Activated T-cell treated with anti-CD3 and anti-CD28 coated beads for 4 hours (primary cell): ENCODE measurements at regions not wholly inside any gene's neighbourhood (a gene's known extent, or its start where the extent isn't known, plus 50 kb on each side); places are given as distances from the start of the nearest gene placed in this dataset.
"Not testable (repeated sequence)": the region's sequence is repeated elsewhere in the genome, so short reads cannot be mapped to it uniquely, and the experiment has no call there.

Source experiments
- DNase-seq: peaks from one replicate; pipeline ENCODE4 v3.0.0-alpha.2; 2020

DNA sequence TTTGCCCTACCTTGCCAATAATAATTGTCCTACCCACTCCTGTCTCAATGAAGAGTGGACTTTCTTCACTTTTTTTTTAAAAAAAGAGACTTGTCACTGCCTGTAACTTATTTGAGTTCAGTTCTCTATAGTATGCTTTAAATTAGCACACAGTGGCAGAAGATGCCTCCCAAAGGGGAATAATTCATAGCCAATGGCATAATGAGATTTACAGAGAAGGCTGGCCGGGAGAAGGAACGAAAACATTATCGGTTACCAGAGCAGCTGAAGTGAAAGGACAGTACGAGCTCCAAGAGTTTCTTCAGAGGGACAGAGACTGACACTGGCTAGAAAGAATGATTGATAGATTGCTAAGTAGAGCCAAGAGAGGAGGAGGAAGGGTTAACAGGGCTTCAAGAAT lies 356.3 kb downstream of the EMP1 start:
- no peak for DNase-seq

DNA sequence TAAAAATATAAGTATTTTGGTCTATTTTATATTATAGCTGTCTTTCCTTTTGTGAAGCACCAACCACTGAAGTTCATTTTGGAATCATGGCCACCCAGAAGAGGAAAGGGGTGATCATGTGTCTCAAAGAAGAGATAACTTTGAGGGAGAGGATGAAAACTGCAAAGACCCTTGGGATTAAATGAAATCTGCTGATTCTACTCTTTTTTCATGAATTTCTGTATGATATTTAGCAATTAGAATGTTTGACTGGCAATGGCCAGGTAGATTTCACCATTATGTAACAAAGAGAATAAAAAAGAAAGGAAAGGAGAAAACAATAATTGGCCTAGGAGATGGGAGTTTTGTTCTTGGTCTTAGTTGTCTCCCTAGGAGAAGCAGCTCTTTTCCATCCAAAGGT lies 350.8 kb downstream of the EMP1 start:
- DNase-seq: no peak

DNA sequence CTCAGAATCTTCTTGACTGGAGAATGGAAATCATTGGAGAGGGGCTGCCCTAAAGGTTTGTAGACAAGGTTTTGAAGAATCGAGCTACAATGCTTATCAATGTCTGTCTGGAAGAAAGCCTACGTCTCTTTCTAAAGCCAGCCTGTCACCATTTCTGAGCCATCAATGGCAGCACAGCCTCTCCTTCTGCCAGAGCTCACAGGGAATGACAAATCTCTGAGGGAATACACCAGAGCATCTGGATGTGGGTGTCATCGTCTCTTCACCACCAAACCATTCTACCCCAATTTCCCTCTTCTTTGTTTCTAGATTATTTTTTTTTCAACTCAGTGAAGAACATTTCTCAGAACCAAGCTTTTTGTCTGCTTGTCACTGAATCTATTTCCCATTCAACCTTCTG lies 349.7 kb downstream of the EMP1 start:
- no peak for DNase-seq

DNA sequence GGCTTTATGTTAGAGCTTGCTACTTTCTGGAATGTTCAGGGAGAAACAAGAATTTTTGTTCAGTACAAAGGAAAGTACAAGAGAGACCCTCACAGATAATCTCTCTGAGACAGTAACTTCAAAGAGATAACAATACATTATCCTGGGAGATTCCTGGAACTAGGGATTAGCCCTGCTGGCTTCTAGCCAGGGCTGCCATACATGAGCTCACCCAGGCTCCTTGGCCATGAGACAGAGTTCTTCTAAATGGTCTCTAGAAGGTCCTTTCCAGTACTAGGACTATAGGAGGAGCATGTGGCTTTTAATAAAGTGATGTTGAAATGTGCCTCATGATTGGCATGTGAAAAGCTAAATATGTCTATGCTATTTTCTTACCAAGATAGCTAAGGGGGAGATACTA lies 342.5 kb downstream of the EMP1 start:
- DNase-seq: no peak

DNA sequence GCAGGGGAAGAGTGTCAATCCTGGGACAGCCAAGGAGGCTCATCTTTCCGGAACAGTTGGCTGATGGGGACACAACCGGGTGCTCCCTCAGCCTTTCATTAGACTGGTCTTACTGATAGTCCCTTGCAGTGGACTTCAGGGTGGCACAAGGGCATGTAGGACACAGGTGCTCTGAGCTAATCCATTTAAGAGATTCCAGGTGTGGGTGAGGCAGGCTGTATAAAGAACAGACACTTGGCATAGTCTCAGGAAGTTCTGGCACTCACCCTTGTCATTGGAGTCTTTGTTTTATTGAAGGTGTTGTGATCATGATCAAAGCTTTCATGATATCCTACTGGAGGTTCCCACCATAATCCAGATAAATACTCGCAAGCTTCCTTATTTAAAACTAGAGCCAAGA lies 341.6 kb downstream of the EMP1 start:
- no peak for DNase-seq

DNA sequence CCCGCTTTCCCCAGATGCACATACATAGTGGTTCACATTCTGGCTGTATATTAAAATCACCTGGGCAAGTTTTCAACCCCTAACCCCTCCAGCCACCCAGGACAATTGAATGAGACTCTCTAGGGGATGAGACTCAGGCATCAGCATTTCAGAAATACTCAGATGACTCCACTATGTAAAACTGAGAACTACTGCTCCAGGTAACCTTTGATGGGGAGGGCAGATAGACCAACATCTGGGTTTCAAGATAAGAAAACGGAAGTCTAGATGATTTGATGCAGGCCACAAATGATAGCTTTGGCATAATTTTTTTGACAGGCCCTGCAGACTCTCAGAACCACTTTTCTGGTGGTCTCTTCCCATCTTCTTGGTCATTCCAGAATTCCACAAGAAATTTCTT lies 341.1 kb downstream of the EMP1 start:
- DNase-seq: no peak

DNA sequence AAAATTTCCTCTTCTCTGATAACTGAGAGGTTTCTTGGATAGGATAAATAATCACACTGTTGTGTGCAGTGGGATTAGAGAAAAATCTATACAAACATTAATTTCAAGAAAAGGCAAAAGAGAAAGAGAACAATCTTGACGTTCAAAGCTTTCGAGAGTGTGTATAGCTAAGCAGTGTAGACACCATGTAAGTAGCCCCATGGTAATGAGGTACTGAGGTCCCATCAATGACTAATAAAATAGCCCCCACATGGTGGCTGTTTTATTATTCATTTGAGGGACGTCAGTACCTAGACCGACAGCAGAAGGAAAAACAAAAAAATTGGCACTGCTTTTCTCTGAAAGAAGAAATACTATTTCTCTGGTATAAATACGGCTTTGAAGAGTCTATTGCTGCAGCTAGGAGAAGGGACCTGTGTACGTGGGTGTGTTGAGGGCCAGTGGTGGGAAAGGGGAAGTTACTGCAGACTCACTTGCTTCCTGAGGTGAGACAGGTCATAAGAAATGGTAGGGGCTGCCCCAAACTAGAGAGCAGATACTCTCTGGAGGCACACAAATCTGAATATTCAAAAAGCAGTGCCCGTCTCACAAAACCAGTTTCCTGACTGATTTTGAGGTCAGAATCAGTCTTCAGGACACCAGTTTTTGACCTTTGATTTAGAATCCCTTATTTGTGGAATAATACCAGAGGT lies 339.8 kb downstream of the EMP1 start:
- DNase-seq: no peak

DNA sequence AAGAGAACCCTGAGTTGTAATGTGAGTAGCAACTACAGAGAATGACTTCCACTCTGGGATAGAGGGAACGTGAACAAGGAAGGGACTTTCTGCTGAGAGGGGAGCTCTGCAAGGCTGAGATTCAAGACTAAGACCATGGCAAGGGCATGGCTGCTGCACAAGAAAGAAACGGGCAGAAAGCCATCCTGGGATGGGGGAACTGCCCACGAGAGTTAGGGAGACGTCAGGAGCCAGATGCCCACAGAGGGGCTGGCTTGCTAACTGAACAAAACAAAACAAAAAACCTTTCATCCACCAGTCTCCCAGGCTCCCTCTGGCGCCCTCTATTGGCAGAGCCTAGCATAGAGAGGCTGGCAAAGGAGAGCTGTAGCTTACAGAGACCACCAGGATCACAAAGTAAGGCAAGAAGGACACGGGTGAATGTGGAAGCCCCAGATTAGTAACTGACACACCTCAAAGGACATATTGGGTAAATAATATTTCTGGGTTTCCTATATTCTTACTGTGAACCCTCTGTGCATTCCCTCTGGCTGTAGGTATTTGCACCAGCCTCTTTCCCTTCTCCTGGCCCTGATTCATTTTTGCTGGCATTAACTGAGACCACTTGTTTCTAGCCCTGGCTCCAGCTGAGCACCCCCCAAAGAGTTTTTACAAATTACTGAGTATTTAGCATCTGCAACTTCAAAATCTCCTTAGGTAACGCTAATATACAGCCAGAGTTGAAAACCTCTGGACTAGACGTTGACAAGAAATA lies 338.3 kb downstream of the EMP1 start:
- no peak for DNase-seq

DNA sequence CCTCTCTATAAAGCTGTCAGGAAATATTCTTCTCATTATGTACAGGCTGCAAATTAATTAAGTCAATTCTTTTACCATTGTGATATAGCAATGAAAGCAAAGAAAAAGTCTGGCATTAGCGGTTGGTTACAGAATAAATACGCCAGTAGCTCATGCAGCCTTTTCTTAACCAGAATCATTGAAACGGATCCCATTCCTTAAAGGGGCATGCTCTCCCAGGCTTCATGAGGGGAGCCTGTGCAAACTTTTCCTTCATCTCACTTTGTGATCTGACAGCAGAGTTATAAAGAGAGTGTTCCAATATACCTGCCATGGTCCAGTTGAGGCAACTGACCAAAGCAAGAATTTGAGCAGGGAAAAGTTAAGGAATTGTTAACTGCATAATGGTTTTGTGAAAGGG lies 337.7 kb downstream of the EMP1 start:
- no peak for DNase-seq

DNA sequence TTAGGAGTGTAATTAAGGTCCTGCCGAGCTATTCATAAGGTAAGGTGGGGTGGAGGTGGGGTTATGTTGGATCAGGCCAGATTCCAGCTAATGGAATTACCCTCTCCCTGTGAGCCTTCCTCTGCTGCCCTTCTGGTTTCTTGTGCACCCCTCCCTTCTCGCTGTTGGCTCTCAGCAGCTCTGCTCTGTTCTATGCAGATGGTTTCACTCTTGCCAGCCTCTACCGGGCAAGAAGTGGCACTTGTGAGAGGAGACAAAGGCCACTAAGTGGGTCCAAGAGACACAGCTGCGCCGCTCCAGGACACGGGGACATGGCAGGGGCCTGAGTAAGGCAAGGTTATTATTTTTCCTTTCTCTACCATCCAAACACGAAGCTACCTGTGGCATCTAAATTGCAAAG lies 334.4 kb downstream of the EMP1 start:
- DNase-seq: no peak

DNA sequence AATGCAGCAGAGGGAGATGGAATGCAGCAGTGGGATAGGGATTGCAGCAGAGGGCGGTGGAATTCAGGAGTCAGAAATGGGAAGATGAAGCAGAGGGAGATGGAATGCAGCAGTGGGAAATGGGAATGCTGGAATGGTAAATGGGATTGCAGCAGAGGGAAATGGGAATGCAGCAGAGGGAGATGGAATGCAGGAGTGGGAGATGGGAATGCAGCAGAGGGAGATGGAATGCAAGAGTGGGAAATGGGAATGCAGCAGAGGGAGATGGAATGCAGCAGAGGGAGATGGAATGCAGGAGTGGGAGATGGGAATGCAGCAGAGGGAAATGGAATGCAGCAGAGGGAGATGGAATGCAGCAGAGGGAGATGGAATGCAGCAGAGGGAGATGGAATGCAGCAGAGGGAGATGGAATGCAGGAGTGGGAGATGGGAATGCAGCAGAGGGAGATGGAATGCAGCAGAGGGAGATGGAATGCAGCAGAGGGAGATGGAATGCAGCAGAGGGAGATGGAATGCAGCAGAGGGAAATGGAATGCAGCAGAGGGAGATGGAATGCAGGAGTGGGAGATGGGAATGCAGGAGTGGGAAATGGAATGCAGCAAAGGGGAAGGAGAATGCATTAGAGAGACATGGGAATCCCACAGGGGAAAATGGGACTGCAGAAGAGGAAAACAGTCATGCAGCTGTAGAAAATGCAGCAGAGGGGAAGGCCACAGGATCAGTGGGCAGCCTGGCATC lies 329.8 kb downstream of the EMP1 start:
- not testable (repeated sequence) for DNase-seq

DNA sequence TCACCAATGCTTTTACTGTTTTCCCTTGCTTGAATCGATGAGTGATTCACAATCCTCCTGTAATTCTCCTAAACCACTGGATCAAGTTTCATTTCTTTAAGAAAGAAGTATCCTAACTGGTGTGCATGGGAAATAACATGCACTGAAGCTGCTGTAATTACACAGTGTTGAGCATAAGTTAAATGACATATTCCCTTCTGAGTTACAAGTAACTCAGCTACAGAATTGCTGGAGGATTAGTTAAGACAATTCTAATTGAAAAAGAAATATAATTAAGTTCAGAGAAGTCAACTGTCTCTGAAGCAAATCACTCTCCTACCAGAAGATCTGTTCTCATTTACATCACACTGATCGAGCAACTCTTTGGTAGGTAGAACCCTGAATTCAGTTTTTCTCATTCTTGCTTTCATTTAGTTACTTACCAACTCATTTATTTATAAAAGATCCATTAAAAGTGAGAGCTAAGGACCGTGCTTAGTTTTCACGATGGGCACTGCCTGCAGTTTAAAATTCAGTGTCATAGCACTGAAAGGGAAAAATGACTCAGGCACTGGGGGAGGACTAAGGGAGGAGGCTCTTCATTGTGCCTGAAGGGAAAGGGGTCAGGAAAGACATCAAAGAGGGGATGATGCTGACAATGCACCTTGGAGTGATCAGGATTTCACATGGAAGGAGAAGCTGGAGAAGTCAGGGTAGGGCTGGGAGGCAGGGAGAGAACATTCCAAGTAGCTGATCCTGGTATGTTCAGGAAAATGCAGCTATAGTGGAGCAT lies 327.2 kb downstream of the EMP1 start:
- no peak for DNase-seq

DNA sequence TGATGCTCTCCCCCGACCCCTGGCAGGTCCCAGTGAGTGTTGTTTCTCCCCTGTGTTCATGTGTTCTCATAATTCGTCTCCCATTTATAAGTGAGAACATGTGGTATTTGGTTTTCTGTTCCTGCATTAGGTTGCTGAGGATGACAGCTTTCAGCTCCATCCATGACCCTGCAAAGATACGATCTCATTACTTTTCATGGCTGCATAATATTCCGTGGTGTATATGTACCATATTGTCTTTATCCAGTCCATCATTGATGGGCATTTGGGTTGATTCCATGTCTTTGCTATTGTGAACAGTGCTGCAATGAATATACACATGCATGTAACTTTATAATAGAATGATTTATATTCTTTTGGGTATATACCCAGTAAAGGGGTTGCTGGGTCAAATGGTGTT lies 321.5 kb downstream of the EMP1 start:
- DNase-seq: not testable (repeated sequence)

DNA sequence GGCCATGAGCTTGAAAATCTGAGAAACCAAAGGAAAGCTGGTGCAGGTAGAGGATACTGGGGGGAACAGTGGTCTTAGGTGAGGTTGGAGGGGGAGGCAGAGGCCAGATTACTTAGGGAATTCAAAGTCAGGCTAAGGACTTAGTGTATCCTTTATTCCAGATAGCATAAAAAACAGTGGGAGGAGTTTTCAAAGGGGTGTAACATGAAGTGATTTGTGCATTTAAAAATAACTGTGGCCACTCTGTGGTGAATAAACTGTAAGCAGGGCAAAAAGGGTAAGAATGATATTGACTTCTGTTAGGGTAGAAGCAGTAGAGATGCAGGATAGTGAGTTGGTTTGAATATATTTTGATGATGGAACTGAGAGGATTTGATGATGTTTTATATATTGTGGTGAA lies 313.2 kb downstream of the EMP1 start:
- no peak for DNase-seq

DNA sequence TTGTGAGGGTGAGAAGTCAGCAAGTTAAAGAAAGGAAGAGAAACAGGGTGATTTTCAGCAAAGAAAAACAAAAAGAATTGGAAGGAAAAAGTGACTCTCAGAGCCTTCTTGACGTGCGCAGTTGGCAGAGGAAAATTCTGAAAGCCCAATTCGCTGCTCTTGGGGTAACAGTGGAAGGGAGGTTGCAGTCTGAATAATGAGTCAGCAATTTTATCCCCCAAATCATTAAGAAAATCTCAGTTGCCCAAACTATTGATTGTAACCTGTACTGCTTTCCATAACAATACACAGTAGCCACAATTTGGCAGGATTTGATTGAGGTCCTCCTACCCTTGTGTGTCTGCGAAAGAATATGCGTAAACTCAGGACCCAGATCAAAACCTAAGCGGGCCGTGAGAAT lies 309.1 kb downstream of the EMP1 start:
- no peak for DNase-seq

DNA sequence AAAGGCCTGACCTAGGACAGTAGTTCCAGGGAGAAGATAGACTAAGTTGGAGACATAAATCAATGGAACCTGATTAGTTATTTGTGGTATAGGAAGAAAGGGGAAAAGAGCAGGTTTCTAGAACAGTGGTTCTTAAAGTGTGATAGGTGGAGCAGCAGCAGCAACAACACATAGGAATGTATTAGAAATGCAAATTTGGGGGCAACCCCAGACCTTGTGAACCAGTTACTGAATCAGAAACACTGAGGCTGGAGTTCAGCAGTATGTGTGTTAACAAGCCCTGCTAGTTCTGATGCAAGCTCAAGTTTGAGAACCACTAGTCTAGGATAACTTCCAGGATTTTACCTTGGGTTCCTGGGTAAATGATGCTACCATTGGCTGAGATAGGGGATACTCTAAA lies 308.7 kb downstream of the EMP1 start:
- no peak for DNase-seq

DNA sequence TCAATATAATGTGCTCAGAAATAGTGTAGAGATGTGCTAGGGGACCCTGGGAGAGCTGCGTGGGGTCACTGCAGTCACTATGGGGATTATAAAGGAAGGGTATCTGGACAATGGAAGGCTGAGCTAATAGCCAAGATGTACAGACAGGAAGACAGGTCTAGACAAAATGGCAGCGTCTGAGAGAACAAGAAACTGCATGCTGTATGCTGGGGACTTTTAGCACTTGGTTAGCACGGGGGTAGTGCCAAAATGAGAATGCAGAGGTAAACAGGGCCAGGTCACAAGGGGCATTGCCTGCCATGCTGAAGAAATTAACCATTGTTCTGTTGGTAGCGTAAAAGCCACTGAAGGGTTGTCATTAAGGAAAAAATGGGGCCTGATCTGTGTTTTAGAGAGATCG lies 308.2 kb downstream of the EMP1 start:
- no peak for DNase-seq

DNA sequence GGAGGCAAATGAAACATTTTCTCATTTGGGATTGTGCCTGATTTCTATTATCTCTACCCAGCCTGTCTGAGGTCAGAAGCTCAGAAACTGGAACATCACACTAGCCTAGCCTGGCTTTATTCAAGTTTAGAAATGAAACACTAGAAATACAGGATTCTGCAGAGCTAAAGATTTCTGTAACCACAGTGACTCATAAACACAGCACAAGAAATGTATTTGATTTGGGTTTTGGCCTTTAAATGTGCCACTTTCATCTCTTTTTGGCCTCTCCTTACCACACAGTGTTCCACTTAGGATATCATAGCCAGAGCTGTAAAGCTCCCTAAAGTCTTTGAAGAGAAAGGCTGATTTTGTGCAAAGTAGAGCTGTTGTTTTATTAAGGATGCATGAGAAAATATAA lies 307.5 kb downstream of the EMP1 start:
- DNase-seq: no peak

DNA sequence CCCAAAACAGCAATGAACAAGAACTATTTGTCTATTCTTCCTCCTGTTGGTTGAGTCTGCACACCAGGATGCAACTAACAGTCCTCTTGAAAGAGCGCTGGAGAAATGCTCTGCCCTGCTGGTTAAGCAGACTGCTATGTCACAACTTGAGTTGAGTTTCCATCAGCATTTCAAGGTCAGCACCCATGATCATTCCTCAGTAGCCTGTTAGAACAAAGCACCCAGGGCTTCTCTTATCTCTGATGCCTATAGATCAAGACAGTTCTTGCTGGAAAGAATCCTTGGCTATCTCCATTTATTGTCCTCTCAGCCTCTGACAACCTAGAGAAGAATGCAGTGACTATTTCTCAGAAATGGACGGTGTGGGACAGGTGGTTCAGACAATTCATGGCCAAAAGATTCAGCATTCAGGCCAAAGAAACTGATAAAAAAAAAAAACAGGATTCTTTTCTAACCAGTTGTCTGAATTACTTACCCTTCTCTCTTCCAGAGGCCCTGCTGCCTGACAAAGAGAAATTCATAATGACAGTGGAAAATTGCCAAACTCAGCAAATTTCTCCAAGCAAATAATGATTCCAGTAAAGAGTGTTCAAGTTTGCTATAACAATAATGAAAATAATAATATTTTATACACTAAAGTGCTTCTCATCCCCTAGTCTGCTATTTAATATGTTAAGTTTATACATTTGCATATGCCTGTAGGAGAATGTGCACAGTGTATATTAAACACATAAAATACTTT lies 306.7 kb downstream of the EMP1 start:
- no peak for DNase-seq

DNA sequence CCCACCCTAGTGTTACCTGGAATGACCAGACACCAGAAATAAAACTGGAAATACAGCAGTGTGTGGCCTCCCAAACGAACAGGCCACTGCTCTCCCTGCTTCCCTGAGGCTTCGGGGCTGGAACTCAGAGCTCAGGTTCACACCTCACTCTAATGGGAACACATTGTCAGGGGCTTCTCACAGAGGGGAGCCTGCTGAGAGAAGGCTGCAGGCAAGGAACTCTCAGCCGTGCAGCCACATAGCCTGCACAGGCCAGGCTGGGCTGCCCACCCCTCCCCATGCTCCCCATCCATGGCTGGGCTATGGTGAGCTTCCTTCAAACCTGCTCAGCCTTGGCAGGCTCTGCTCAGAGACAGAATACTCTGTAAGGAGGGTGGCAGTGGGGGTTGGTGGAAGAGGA lies 302.5 kb downstream of the EMP1 start:
- DNase-seq: no peak

DNA sequence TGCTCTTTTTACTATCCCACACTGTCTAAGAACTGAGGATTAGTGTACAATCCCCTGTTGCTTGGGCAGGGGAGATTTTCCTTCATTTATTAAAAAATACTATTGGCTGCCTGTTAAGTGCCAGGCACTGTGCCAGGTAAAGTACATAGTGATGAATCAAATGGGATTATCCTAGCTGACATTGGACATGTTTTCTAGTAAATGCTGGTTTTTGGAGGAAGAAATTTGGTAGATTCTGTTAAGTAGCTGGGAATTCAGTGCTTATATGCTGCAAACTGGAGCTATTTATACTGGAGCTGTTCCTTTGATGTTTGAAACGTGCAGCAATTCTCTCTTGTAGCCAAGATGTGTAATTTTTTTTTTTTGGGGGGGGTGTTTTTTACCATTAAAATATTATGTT lies 299.6 kb downstream of the EMP1 start:
- DNase-seq: no peak

DNA sequence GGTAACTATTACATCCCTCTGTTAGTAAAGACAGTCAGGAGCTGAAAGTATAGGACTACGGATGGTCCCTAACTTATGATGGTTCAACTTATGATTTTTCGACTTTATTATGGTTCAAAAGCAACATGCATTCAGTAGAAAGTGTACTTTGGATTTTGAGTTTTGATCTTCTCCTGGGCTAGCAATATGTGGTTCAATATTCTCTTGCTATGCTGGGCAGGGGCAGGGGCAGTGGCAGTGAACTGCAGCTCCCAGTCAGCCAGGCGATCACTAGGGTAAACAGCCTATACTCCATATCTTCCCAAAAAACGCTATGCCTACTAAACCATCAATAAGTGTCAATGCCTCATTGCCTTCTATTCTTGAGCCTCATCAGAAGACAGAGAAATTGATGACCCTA lies 292.7 kb downstream of the EMP1 start:
- DNase-seq: no peak

DNA sequence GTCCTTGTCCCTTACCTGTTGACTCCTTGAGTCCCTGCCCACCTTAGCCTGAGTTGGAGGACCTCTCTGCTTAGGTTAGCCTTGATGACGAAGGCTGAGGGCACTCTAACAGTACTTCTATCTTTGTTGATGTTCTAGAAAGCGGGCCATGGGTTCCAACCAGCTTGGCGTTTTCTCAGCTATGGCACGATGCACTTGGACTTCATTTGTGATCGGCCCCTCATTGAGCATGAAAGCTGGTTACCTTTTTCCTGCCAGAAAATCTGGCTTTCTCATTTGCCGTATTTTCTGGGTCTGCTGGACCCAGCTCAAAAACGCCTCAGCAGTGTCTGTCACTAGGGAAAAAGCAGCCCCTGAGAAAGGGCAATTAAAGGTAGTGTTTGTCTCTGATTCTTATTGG lies 290.8 kb downstream of the EMP1 start:
- DNase-seq: no peak
